ENCODE measurements at regions not wholly inside any gene's neighbourhood (a gene's known extent, or its start where the extent isn't known, plus 50 kb on each side); places are given as distances from the start of the nearest gene placed in this dataset.

GRCh38 chr20:48294942-48295341 lies 509.7 kb upstream of the SULF2 start:
- 54 to 61% methylated on average over 5 of the region's 5 CpGs for WGBS, 2 donors

GRCh38 chr20:48294196-48294595 lies 508.9 kb upstream of the SULF2 start:
- DNase-seq (no peak), ATAC-seq (ENCODE audit: low FRiP score) (no peak)
- Histone ChIP-seq H3K27ac (ENCODE audit: low read depth in 1 of 2, low read length in 2 of 2) (peak overlapping the region in 1 of 2 donors; percentile 10), H3K36me3 (ENCODE audit: control insufficient read depth in 1 of 2, insufficient read depth in 2 of 2, low read length in 1 of 2) (no peaks in the 10 kb centered on the region), H3K4me3 (ENCODE audit: low read length in 2 of 2) (no peak overlapping the region), H3K27me3 (ENCODE audit: control insufficient read depth in 1 of 2, insufficient read depth in 2 of 2, low read length in 1 of 2) (no peaks in the 10 kb centered on the region), H3K4me1 (ENCODE audit: control insufficient read depth in 1 of 2, insufficient read depth in 2 of 2, low read length in 2 of 2) (peaks cover 0 to under 1% of the 10 kb centered on the region in 2 donors), H3K9me3 (ENCODE audit: control insufficient read depth, low read length) (no peaks in the 10 kb centered on the region)
- intact Hi-C loops (cut with DNase I) = no loop called here
- 84 to 85% methylated on average over 5 of the region's 5 CpGs for WGBS, 2 donors

More at GRCh38 chr20:48294942-48295341, 509.7 kb upstream of the SULF2 start:
- H3K9me3 ChIP-seq (ENCODE audit: control insufficient read depth, low read length) = no peaks in the 10 kb centered on the region
- ATAC-seq (ENCODE audit: low FRiP score) (no peak), DNase-seq (no peak)
- no peak overlapping the region for H3K4me3 ChIP-seq (ENCODE audit: low read length in 2 of 2)
- no peaks in the 10 kb centered on the region for H3K4me1 ChIP-seq (ENCODE audit: control insufficient read depth in 1 of 2, insufficient read depth in 2 of 2, low read length in 2 of 2)
- intact Hi-C loops (cut with DNase I) = loop anchor here in 1 of 2 donors (5.0 kb wide), 2 partner anchors 508 to 618 kb away; partner anchors contain the start of gene SULF2
- peak overlapping the region; percentile 16 to 92 for H3K27ac ChIP-seq (ENCODE audit: low read depth in 1 of 2, low read length in 2 of 2)
- no peaks in the 10 kb centered on the region for H3K27me3 ChIP-seq (ENCODE audit: control insufficient read depth in 1 of 2, insufficient read depth in 2 of 2, low read length in 1 of 2)
- no peaks in the 10 kb centered on the region for H3K36me3 ChIP-seq (ENCODE audit: control insufficient read depth in 1 of 2, insufficient read depth in 2 of 2, low read length in 1 of 2)

GRCh38 chr20:48293671-48294070 lies 508.4 kb upstream of the SULF2 start:
- no peaks in the 10 kb centered on the region for H3K36me3 ChIP-seq (ENCODE audit: control insufficient read depth in 1 of 2, insufficient read depth in 2 of 2, low read length in 1 of 2)
- H3K4me3 ChIP-seq (ENCODE audit: low read length in 2 of 2) = no peak overlapping the region
- H3K4me1 ChIP-seq (ENCODE audit: control insufficient read depth in 1 of 2, insufficient read depth in 2 of 2, low read length in 2 of 2) = peaks cover 0 to 5% of the 10 kb centered on the region in 2 donors
- WGBS, 2 donors = 90 to 96% methylated on average over 4 of the region's 4 CpGs
- ATAC-seq (ENCODE audit: low FRiP score) (no peak), DNase-seq (no peak)
- intact Hi-C loops (cut with DNase I) = no loop called here
- H3K27ac ChIP-seq (ENCODE audit: low read depth in 1 of 2, low read length in 2 of 2) = no peak overlapping the region
- no peaks in the 10 kb centered on the region for H3K27me3 ChIP-seq (ENCODE audit: control insufficient read depth in 1 of 2, insufficient read depth in 2 of 2, low read length in 1 of 2)
- H3K9me3 ChIP-seq (ENCODE audit: control insufficient read depth, low read length) = no peaks in the 10 kb centered on the region

GRCh38 chr20:48292806-48293205 lies 507.5 kb upstream of the SULF2 start:
- H3K27me3 ChIP-seq (ENCODE audit: control insufficient read depth in 1 of 2, insufficient read depth in 2 of 2, low read length in 1 of 2) = no peaks in the 10 kb centered on the region
- no peaks in the 10 kb centered on the region for H3K9me3 ChIP-seq (ENCODE audit: control insufficient read depth, low read length)
- 94 to 97% methylated on average over 10 of the region's 10 CpGs for WGBS, 2 donors
- intact Hi-C loops (cut with DNase I) = no loop called here
- H3K4me1 ChIP-seq (ENCODE audit: control insufficient read depth in 1 of 2, insufficient read depth in 2 of 2, low read length in 2 of 2) = peaks cover 0 to 6% of the 10 kb centered on the region in 2 donors
- H3K4me3 ChIP-seq (ENCODE audit: low read length in 2 of 2) = no peak overlapping the region
- no peak overlapping the region for H3K27ac ChIP-seq (ENCODE audit: low read depth in 1 of 2, low read length in 2 of 2)
- DNase-seq (no peak), ATAC-seq (ENCODE audit: low FRiP score) (no peak)
- H3K36me3 ChIP-seq (ENCODE audit: control insufficient read depth in 1 of 2, insufficient read depth in 2 of 2, low read length in 1 of 2) = no peaks in the 10 kb centered on the region

DNA sequence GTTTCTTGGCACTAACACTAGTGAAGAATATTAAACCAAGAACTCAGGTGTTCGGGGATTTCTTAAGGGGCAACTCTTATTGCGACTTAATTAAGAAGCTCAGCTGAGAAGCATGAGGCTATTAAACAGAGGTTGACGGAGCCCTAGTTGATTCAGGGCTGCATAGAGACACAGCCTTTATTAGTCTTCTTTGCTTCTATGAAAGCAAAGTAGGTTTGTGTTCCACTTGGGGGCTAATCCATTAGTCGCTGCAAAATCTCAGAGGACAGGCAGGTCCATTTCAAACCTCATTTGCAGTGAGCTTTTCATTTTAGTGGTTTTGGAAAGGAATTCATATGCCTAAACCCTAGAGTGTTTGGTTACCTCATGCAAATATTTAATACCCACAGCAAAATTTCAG lies 506.6 kb upstream of the SULF2 start:
- DNase-seq (no peak), ATAC-seq (ENCODE audit: low FRiP score) (no peak)
- Histone ChIP-seq H3K27me3 (ENCODE audit: control insufficient read depth in 1 of 2, insufficient read depth in 2 of 2, low read length in 1 of 2) (no peaks in the 10 kb centered on the region), H3K4me3 (ENCODE audit: low read length in 2 of 2) (no peak overlapping the region), H3K9me3 (ENCODE audit: control insufficient read depth, low read length) (no peaks in the 10 kb centered on the region), H3K4me1 (ENCODE audit: control insufficient read depth in 1 of 2, insufficient read depth in 2 of 2, low read length in 2 of 2) (peaks cover 0 to 6% of the 10 kb centered on the region in 2 donors), H3K36me3 (ENCODE audit: control insufficient read depth in 1 of 2, insufficient read depth in 2 of 2, low read length in 1 of 2) (no peaks in the 10 kb centered on the region), H3K27ac (ENCODE audit: low read depth in 1 of 2, low read length in 2 of 2) (no peak overlapping the region)
- 96 to 99% methylated on average over 4 of the region's 4 CpGs for WGBS, 2 donors
- intact Hi-C loops (cut with DNase I) = no loop called here

DNA sequence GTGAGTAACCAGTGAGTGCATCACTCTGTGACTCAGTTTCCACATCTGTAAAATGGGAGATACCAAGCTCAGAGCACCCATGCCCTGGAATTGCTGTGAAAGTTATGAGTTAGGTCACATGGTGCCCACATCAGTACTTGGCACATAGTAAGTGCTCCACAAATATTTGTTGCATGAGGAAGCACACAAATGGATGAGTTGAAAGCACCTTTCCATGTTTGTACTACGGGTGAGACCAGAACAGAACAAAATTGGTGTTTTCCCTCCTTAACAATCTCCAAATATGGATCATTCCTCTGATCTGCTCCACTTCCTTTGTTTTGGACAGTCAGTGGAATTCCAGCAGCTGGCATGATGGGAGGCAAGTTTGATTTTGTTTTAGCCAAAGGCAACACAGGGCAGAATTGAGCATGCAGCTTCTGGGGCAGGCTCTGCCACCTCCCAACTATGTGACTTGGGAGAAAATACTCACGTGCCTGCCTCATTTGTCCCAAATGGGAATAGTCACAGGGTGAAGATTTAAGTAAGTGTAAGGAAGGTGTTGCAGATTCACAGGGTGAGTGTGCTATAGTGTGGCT lies 503.7 kb upstream of the SULF2 start:
- intact Hi-C loops (cut with DNase I) = loop anchor here in 1 of 2 donors (10.0 kb wide), 1 partner anchor 504 kb away; the partner anchor contains the start of gene SULF2
- ATAC-seq (ENCODE audit: low FRiP score) = peak; percentile 59
- H3K27me3 ChIP-seq (ENCODE audit: control insufficient read depth in 1 of 2, insufficient read depth in 2 of 2, low read length in 1 of 2) = no peaks in the 10 kb centered on the region
- H3K4me1 ChIP-seq (ENCODE audit: control insufficient read depth in 1 of 2, insufficient read depth in 2 of 2, low read length in 2 of 2) = peaks cover 6 to 8% of the 10 kb centered on the region in 2 donors
- no peaks in the 10 kb centered on the region for H3K36me3 ChIP-seq (ENCODE audit: control insufficient read depth in 1 of 2, insufficient read depth in 2 of 2, low read length in 1 of 2)
- H3K27ac ChIP-seq (ENCODE audit: low read depth in 1 of 2, low read length in 2 of 2) = peak overlapping the region in 1 of 2 donors; percentile 77
- H3K9me3 ChIP-seq (ENCODE audit: control insufficient read depth, low read length) = no peaks in the 10 kb centered on the region
- DNase-seq = no peak
- WGBS, 2 donors = 3 to 7% methylated on average over 2 of the region's 2 CpGs
- no peak overlapping the region for H3K4me3 ChIP-seq (ENCODE audit: low read length in 2 of 2)

- 91 to 93% methylated on average over 5 to 6 of the region's 6 CpGs for WGBS, 2 donors
- intact Hi-C loops (cut with DNase I) = loop anchor here in 1 of 2 donors (10.0 kb wide), 1 partner anchor 503 kb away; the partner anchor contains the start of gene SULF2
- peak overlapping the region; percentile 50 to 95 for H3K27ac ChIP-seq (ENCODE audit: low read depth in 1 of 2, low read length in 2 of 2)
- peaks cover 6 to 8% of the 10 kb centered on the region in 2 donors for H3K4me1 ChIP-seq (ENCODE audit: control insufficient read depth in 1 of 2, insufficient read depth in 2 of 2, low read length in 2 of 2)
- no peaks in the 10 kb centered on the region for H3K9me3 ChIP-seq (ENCODE audit: control insufficient read depth, low read length)
- H3K4me3 ChIP-seq (ENCODE audit: low read length in 2 of 2) = no peak overlapping the region
- no peaks in the 10 kb centered on the region for H3K27me3 ChIP-seq (ENCODE audit: control insufficient read depth in 1 of 2, insufficient read depth in 2 of 2, low read length in 1 of 2)
- H3K36me3 ChIP-seq (ENCODE audit: control insufficient read depth in 1 of 2, insufficient read depth in 2 of 2, low read length in 1 of 2) = no peaks in the 10 kb centered on the region
- ATAC-seq (ENCODE audit: low FRiP score) = no peak
- no peak for DNase-seq
Observed at GRCh38 chr20:48287552-48288170, 502.4 kb upstream of the SULF2 start.

DNA sequence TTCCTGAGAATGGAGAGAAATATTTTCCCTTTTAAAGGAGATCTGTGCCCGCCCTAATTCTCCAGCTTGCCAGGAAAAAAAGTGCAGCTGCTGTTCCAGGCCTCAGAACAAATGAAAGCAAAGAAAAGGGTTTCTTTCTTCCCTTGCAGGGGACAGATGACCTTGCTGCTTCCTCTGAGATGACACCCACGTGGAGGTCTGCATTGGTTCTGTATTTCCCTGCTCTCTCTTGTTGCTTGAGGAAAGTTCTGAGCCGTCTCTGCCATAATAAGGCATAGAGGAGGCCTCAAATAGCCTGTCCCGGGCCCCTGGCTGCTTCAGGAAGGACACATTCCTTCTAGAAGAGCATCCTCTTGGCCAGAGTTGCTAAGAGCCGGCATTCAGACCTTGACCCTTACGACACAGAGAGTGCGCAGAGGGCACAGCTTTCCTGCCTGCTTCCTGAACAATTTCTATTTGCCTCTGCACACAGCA lies 501.8 kb upstream of the SULF2 start:
- intact Hi-C loops (cut with DNase I) = loop anchor here in 1 of 2 donors (10.0 kb wide), 1 partner anchor 502 kb away; the partner anchor contains the start of gene SULF2
- Histone ChIP-seq H3K4me3 (ENCODE audit: low read length in 2 of 2) (no peak overlapping the region), H3K4me1 (ENCODE audit: control insufficient read depth in 1 of 2, insufficient read depth in 2 of 2, low read length in 2 of 2) (peaks cover 6 to 8% of the 10 kb centered on the region in 2 donors), H3K36me3 (ENCODE audit: control insufficient read depth in 1 of 2, insufficient read depth in 2 of 2, low read length in 1 of 2) (no peaks in the 10 kb centered on the region), H3K27ac (ENCODE audit: low read depth in 1 of 2, low read length in 2 of 2) (peak overlapping the region; percentile 61 to 95), H3K27me3 (ENCODE audit: control insufficient read depth in 1 of 2, insufficient read depth in 2 of 2, low read length in 1 of 2) (no peaks in the 10 kb centered on the region), H3K9me3 (ENCODE audit: control insufficient read depth, low read length) (no peaks in the 10 kb centered on the region)
- ATAC-seq (ENCODE audit: low FRiP score) (no peak), DNase-seq (no peak)
- WGBS, 2 donors = 18 to 19% methylated on average over 7 of the region's 7 CpGs

Data from aorta (tissue), 5 donors.